Activated CD4-positive, alpha-beta T cell treated with anti-CD3 and anti-CD28 coated beads for 36 hours (primary cell): ENCODE measurements at regions not wholly inside any gene's neighbourhood (a gene's known extent, or its start where the extent isn't known, plus 50 kb on each side); places are given as distances from the start of the nearest gene placed in this dataset.

Experiments used
- ATAC-seq: fragments of 200-7000 bp; cut with Tn5 transposase; one replicate; pipeline ENCODE4 v1.10.0; 2021; ENCODE audit warnings: mild to moderate bottlenecking, moderate library complexity
- CTCF ChIA-PET: fragments of 350-600 bp; sonication (Branson Sonifier 250); formaldehyde crosslinking; loops from one replicate; lab custom pipeline; 2021; ENCODE audit warnings: antibody characterized with exemption; lab: Charles Lee
- POLR2A ChIA-PET: fragments of 350-600 bp; sonication (Branson Sonifier 250); formaldehyde crosslinking; loops from one replicate; lab custom pipeline; 2021; ENCODE audit warnings: antibody characterized with exemption, inconsistent platforms; lab: Charles Lee
- DNase-seq: peaks from one replicate; pipeline ENCODE4 v3.0.0-alpha.2; 2020
- H3K27ac Mint-ChIP-seq: one replicate; pipeline ENCODE4 v1.8.0; 2021; ENCODE audit warnings: mixed read lengths
- H3K27me3 Mint-ChIP-seq: one replicate; pipeline ENCODE4 v1.8.0; 2021; ENCODE audit warnings: mixed read lengths
- H3K36me3 Mint-ChIP-seq: one replicate; pipeline ENCODE4 v1.8.0; 2021; ENCODE audit warnings: low read depth, mixed read lengths
- H3K4me1 Mint-ChIP-seq: one replicate; pipeline ENCODE4 v1.8.0; 2021; ENCODE audit warnings: mixed read lengths
- H3K4me3 Mint-ChIP-seq: one replicate; pipeline ENCODE4 v1.8.0; 2021; ENCODE audit warnings: mild to moderate bottlenecking, moderate library complexity, mixed read lengths
- H3K9me3 Mint-ChIP-seq: one replicate; pipeline ENCODE4 v1.8.0; 2021; ENCODE audit warnings: low read depth, mixed read lengths
- intact Hi-C, 2 experiments: fragments of 100-400 bp; cut with DNase I in 1 of 2; cut with micrococcal nuclease in 1 of 2; formaldehyde crosslinking; loops; one replicate each; pipeline versions ENCODE4 v1.14.2 to v1.15.1; 2022 to 2024; cut with DNase I, micrococcal nuclease

GRCh38 chr1:229114850-229115365, 156.0 kb upstream of the RAB4A start:
- Mint-ChIP-seq H3K27ac (no peak overlapping the region), H3K4me3 (no peak overlapping the region), H3K9me3 (no peaks in the 10 kb centered on the region), H3K4me1 (peaks cover 7% of the 10 kb centered on the region), H3K36me3 (no peaks in the 10 kb centered on the region), H3K27me3 (no peaks in the 10 kb centered on the region)
- POLR2A ChIA-PET = no interaction called here
- CTCF ChIA-PET = no interaction called here
- intact Hi-C loops = no loop called here
- DNase-seq = no peak
- ATAC-seq = no peak

- Mint-ChIP-seq H3K27ac (no peak overlapping the region), H3K4me1 (peaks cover 7% of the 10 kb centered on the region), H3K27me3 (no peaks in the 10 kb centered on the region), H3K36me3 (no peaks in the 10 kb centered on the region), H3K9me3 (no peaks in the 10 kb centered on the region), H3K4me3 (no peak overlapping the region)
- POLR2A ChIA-PET = no interaction called here
- CTCF ChIA-PET = interaction anchor here (1.1 kb wide), 1 partner anchor 19 kb away, joined by 3 read pairs; no protein-coding TSS in a partner anchor
- intact Hi-C loops = no loop called here
- no peak for DNase-seq
- ATAC-seq = no peak
These were observed 154.8 kb upstream of the RAB4A start for GRCh38 chr1:229116114-229116513.

- Mint-ChIP-seq H3K4me1 (peaks cover 7% of the 10 kb centered on the region), H3K36me3 (no peaks in the 10 kb centered on the region), H3K27ac (no peak overlapping the region), H3K4me3 (no peak overlapping the region), H3K27me3 (no peaks in the 10 kb centered on the region), H3K9me3 (no peaks in the 10 kb centered on the region)
- ChIA-PET POLR2A (interaction anchor here (0.6 kb wide), 1 partner anchor 1886 kb away, joined by 5 read pairs; no protein-coding TSS in a partner anchor), CTCF (interaction anchor here (0.6 to 0.8 kb wide), 2 partner anchors 95 to 383 kb away, joined by 3 read pairs; no protein-coding TSS in a partner anchor)
- ATAC-seq (no peak), DNase-seq (no peak)
- intact Hi-C loops = no loop called here
These were observed 153.1 kb upstream of the RAB4A start for GRCh38 chr1:229117664-229118300.

- no peaks in the 10 kb centered on the region for H3K36me3 Mint-ChIP-seq
- ChIA-PET POLR2A (no interaction called here), CTCF (interaction anchor here (0.8 kb wide), 1 partner anchor 384 kb away, joined by 3 read pairs; no protein-coding TSS in a partner anchor)
- ATAC-seq (no peak), DNase-seq (no peak)
- H3K4me3 Mint-ChIP-seq = no peak overlapping the region
- no peaks in the 10 kb centered on the region for H3K9me3 Mint-ChIP-seq
- H3K27ac Mint-ChIP-seq = no peak overlapping the region
- no peaks in the 10 kb centered on the region for H3K27me3 Mint-ChIP-seq
- intact Hi-C loops = no loop called here
- H3K4me1 Mint-ChIP-seq = peaks cover 7% of the 10 kb centered on the region
These were observed 152.3 kb upstream of the RAB4A start for GRCh38 chr1:229118477-229119061.

- ChIA-PET CTCF (no interaction called here), POLR2A (no interaction called here)
- Mint-ChIP-seq H3K4me3 (no peak overlapping the region), H3K4me1 (peaks cover 5% of the 10 kb centered on the region), H3K27me3 (no peaks in the 10 kb centered on the region), H3K27ac (no peak overlapping the region), H3K9me3 (no peaks in the 10 kb centered on the region), H3K36me3 (no peaks in the 10 kb centered on the region)
- intact Hi-C loops = no loop called here
- ATAC-seq (no peak), DNase-seq (no peak)
These were observed 151.8 kb upstream of the RAB4A start for GRCh38 chr1:229119161-229119560.

GRCh38 chr1:229119876-229120275, 151.0 kb upstream of the RAB4A start:
- CTCF ChIA-PET = no interaction called here
- DNase-seq = no peak
- Mint-ChIP-seq H3K27me3 (no peaks in the 10 kb centered on the region), H3K36me3 (no peaks in the 10 kb centered on the region), H3K4me3 (no peak overlapping the region), H3K4me1 (peaks cover 3% of the 10 kb centered on the region), H3K27ac (no peak overlapping the region), H3K9me3 (no peaks in the 10 kb centered on the region)
- no peak for ATAC-seq
- POLR2A ChIA-PET = interaction anchor here (0.7 kb wide), 1 partner anchor 259 kb away, joined by 3 read pairs; no protein-coding TSS in a partner anchor
- intact Hi-C loops = no loop called here

GRCh38 chr1:229121845-229122436, 149.0 kb upstream of the RAB4A start:
- no peak for ATAC-seq
- Mint-ChIP-seq H3K27me3 (no peaks in the 10 kb centered on the region), H3K4me3 (no peak overlapping the region), H3K36me3 (no peaks in the 10 kb centered on the region), H3K27ac (no peak overlapping the region), H3K9me3 (no peaks in the 10 kb centered on the region), H3K4me1 (peaks cover 8% of the 10 kb centered on the region)
- ChIA-PET CTCF (no interaction called here), POLR2A (no interaction called here)
- no peak for DNase-seq
- intact Hi-C loops = loop anchor here in 1 of 2 experiments (2.0 kb wide), 1 partner anchor 19 kb away; no protein-coding TSS in a partner anchor

- Mint-ChIP-seq H3K27me3 (no peaks in the 10 kb centered on the region), H3K27ac (no peak overlapping the region), H3K4me1 (peaks cover 15% of the 10 kb centered on the region), H3K4me3 (no peak overlapping the region), H3K36me3 (no peaks in the 10 kb centered on the region), H3K9me3 (no peaks in the 10 kb centered on the region)
- POLR2A ChIA-PET = no interaction called here
- CTCF ChIA-PET = no interaction called here
- intact Hi-C loops = loop anchor here in 1 of 2 experiments (2.0 kb wide), 1 partner anchor 20 kb away; no protein-coding TSS in a partner anchor
- no peak for DNase-seq
- no peak for ATAC-seq
These were observed 148.3 kb upstream of the RAB4A start for GRCh38 chr1:229122606-229123005.

- ATAC-seq (no peak), DNase-seq (no peak)
- Mint-ChIP-seq H3K27me3 (no peaks in the 10 kb centered on the region), H3K4me3 (no peak overlapping the region), H3K4me1 (peaks cover 27% of the 10 kb centered on the region), H3K9me3 (no peaks in the 10 kb centered on the region), H3K36me3 (no peaks in the 10 kb centered on the region), H3K27ac (no peak overlapping the region)
- POLR2A ChIA-PET = interaction anchor here (0.6 kb wide), 1 partner anchor 234 kb away, joined by 3 read pairs; no protein-coding TSS in a partner anchor
- intact Hi-C loops = no loop called here
- CTCF ChIA-PET = interaction anchor here (0.7 kb wide), 1 partner anchor 104 kb away, joined by 3 read pairs; no protein-coding TSS in a partner anchor
These were observed 146.8 kb upstream of the RAB4A start for GRCh38 chr1:229124116-229124515.

GRCh38 chr1:229124520-229125124, 146.3 kb upstream of the RAB4A start:
- Mint-ChIP-seq H3K9me3 (no peaks in the 10 kb centered on the region), H3K27ac (no peak overlapping the region), H3K27me3 (no peaks in the 10 kb centered on the region), H3K36me3 (no peaks in the 10 kb centered on the region), H3K4me3 (no peak overlapping the region), H3K4me1 (peaks cover 28% of the 10 kb centered on the region)
- intact Hi-C loops = no loop called here
- DNase-seq = no peak
- ChIA-PET POLR2A (no interaction called here), CTCF (interaction anchor here (0.7 kb wide), 1 partner anchor 103 kb away, joined by 3 read pairs; no protein-coding TSS in a partner anchor)
- ATAC-seq = no peak

GRCh38 chr1:229127301-229127700, 143.6 kb upstream of the RAB4A start:
- H3K36me3 Mint-ChIP-seq = no peaks in the 10 kb centered on the region
- ChIA-PET POLR2A (no interaction called here), CTCF (no interaction called here)
- no peak overlapping the region for H3K4me3 Mint-ChIP-seq
- ATAC-seq (peak; percentile 77), DNase-seq (peak; percentile 65)
- H3K27me3 Mint-ChIP-seq = no peaks in the 10 kb centered on the region
- no peaks in the 10 kb centered on the region for H3K9me3 Mint-ChIP-seq
- intact Hi-C loops = no loop called here
- H3K27ac Mint-ChIP-seq = no peak overlapping the region
- H3K4me1 Mint-ChIP-seq = peaks cover 54% of the 10 kb centered on the region
